ENCODE measurements at regions not wholly inside any gene's neighbourhood (a gene's known extent, or its start where the extent isn't known, plus 50 kb on each side); places are given as distances from the start of the nearest gene placed in this dataset.

GRCh38 chr1:216936779-216937178 is 213.6 kb upstream of the ESRRG start:
- WGBS = 95% methylated on average over 1 of the region's 1 CpG

GRCh38 chr1:216935901-216936300 is 212.7 kb upstream of the ESRRG start:
- no peak overlapping the region for H3K27ac ChIP-seq (replicated peaks in 1 of 4)
- no peak overlapping the region for H3K4me3 ChIP-seq
- no peaks in the 10 kb centered on the region for H3K36me3 ChIP-seq
- no peaks in the 10 kb centered on the region for H3K9me3 ChIP-seq
- no peak for DNase-seq (ENCODE audit: extremely low spot score)
- TF ChIP-seq CTCF (IDR thresholded peaks at IDR 0.05) (no peak), POLR2A (IDR thresholded peaks at IDR 0.05; ENCODE audit: low read depth) (no peak), POLR2AphosphoS5 (IDR thresholded peaks at IDR 0.05) (no peak), EP300 (IDR thresholded peaks at IDR 0.05) (no peak)
- 83% methylated on average over 3 of the region's 3 CpGs for WGBS
- intact Hi-C loops (cut with DNase I) = no loop called here
- no peaks in the 10 kb centered on the region for H3K27me3 ChIP-seq
- no peaks in the 10 kb centered on the region for H3K4me1 ChIP-seq

More at GRCh38 chr1:216936779-216937178, 213.6 kb upstream of the ESRRG start:
- H3K27me3 ChIP-seq = no peaks in the 10 kb centered on the region
- no peaks in the 10 kb centered on the region for H3K9me3 ChIP-seq
- H3K4me1 ChIP-seq = no peaks in the 10 kb centered on the region
- H3K4me3 ChIP-seq = no peak overlapping the region
- H3K27ac ChIP-seq (replicated peaks in 1 of 4) = no peak overlapping the region
- TF ChIP-seq EP300 (IDR thresholded peaks at IDR 0.05) (no peak), CTCF (IDR thresholded peaks at IDR 0.05) (no peak), POLR2AphosphoS5 (IDR thresholded peaks at IDR 0.05) (no peak), POLR2A (IDR thresholded peaks at IDR 0.05; ENCODE audit: low read depth) (no peak)
- no peaks in the 10 kb centered on the region for H3K36me3 ChIP-seq
- intact Hi-C loops (cut with DNase I) = no loop called here
- DNase-seq (ENCODE audit: extremely low spot score) = no peak

GRCh38 chr1:216932424-216932823 is 209.2 kb upstream of the ESRRG start:
- no peak for TF ChIP-seq POLR2AphosphoS5 (IDR thresholded peaks at IDR 0.05)
- Histone ChIP-seq H3K36me3 (no peaks in the 10 kb centered on the region), H3K9me3 (no peaks in the 10 kb centered on the region), H3K27ac (replicated peaks in 1 of 4) (no peak overlapping the region), H3K4me3 (no peak overlapping the region), H3K4me1 (no peaks in the 10 kb centered on the region), H3K27me3 (no peaks in the 10 kb centered on the region)
- no peak for DNase-seq (ENCODE audit: extremely low spot score)
- intact Hi-C loops (cut with DNase I) = no loop called here
- 97% methylated on average over 3 of the region's 3 CpGs for WGBS

GRCh38 chr1:216929870-216930582 is 206.8 kb upstream of the ESRRG start:
- no peak for DNase-seq (ENCODE audit: extremely low spot score)
- 92% methylated on average over 2 of the region's 2 CpGs for WGBS
- H3K4me1 ChIP-seq = no peaks in the 10 kb centered on the region
- no peaks in the 10 kb centered on the region for H3K27me3 ChIP-seq
- H3K27ac ChIP-seq (replicated peaks in 1 of 4) = no peak overlapping the region
- intact Hi-C loops (cut with DNase I) = no loop called here
- TF ChIP-seq POLR2AphosphoS5 (IDR thresholded peaks at IDR 0.05) (no peak), POLR2A (IDR thresholded peaks at IDR 0.05; ENCODE audit: low read depth) (no peak), EP300 (IDR thresholded peaks at IDR 0.05) (no peak), CTCF (IDR thresholded peaks at IDR 0.05) (no peak)
- H3K36me3 ChIP-seq = no peaks in the 10 kb centered on the region
- H3K4me3 ChIP-seq = no peak overlapping the region
- no peaks in the 10 kb centered on the region for H3K9me3 ChIP-seq

GRCh38 chr1:216927633-216928032 is 204.4 kb upstream of the ESRRG start:
- WGBS = 95% methylated on average over 6 of the region's 6 CpGs
- H3K27ac ChIP-seq (replicated peaks in 1 of 4) = no peak overlapping the region
- no peaks in the 10 kb centered on the region for H3K9me3 ChIP-seq
- intact Hi-C loops (cut with DNase I) = no loop called here
- H3K4me1 ChIP-seq = no peaks in the 10 kb centered on the region
- no peak overlapping the region for H3K4me3 ChIP-seq
- H3K36me3 ChIP-seq = no peaks in the 10 kb centered on the region
- TF ChIP-seq POLR2AphosphoS5 (IDR thresholded peaks at IDR 0.05) (no peak), CTCF (IDR thresholded peaks at IDR 0.05) (no peak), POLR2A (IDR thresholded peaks at IDR 0.05; ENCODE audit: low read depth) (no peak), EP300 (IDR thresholded peaks at IDR 0.05) (no peak)
- no peaks in the 10 kb centered on the region for H3K27me3 ChIP-seq
- no peak for DNase-seq (ENCODE audit: extremely low spot score)
